PFSK-1 (cell line): ENCODE measurements at regions not wholly inside any gene's neighbourhood (a gene's known extent, or its start where the extent isn't known, plus 50 kb on each side); places are given as distances from the start of the nearest gene placed in this dataset.

Experiments used
- SIN3A ChIP-seq: IDR thresholded peaks from 2 replicates; pipeline ENCODE4 v1.6.1; 2012; ENCODE audit warnings: mild to moderate bottlenecking, low read length, moderate library complexity, borderline replicate concordance; ENCODE audit not compliant: insufficient read depth
- TAF1 ChIP-seq: IDR thresholded peaks from 2 replicates; pipeline ENCODE4 v1.6.1; 2012; ENCODE audit warnings: low read length, control low read depth, borderline replicate concordance; ENCODE audit not compliant: insufficient read depth

DNA sequence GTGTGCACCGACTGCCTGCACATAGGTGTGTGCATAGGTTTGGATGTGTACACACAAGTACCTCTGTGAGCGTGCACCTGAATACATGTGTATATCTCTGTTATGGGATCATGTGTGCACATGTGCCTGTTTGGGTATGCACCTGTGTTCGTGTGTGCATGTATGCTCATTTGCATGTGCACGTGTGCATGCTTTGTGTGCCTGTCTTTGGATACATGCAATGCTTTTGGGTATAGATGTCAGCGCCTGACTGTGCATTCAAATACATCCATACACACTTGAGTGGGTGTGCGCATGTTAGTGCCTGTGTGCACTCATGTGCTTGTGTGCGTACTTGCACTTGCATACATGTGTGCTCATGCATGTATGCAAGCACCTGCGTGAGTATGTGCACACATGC is 258.1 kb downstream of the IRX2 start:
- TF ChIP-seq TAF1 (no peak), SIN3A (no peak)
